Neuronal stem cell (in vitro differentiated cells): ENCODE measurements at regions not wholly inside any gene's neighbourhood (a gene's known extent, or its start where the extent isn't known, plus 50 kb on each side); places are given as distances from the start of the nearest gene placed in this dataset.
A peak's percentile ranks its signal among the peaks of the same experiment; 100 is the strongest.

Experiments
- DNase-seq: peaks from one replicate; pipeline ENCODE4 v3.0.0-alpha.2; 2013; ENCODE audit warnings: low spot score
- H2AFZ ChIP-seq: one replicate; pipeline ENCODE4 v1.6.1; 2013; ENCODE audit warnings: mild to moderate bottlenecking, low read length, inconsistent platforms
- H2AK5ac ChIP-seq: 2 replicates; pipeline ENCODE4 v1.6.1; 2013; ENCODE audit warnings: low read depth, mild to moderate bottlenecking, inconsistent platforms, low read length, moderate library complexity, mixed read lengths
- H2BK120ac ChIP-seq: 2 replicates; pipeline ENCODE4 v1.6.1; 2013; ENCODE audit warnings: low read depth, mild to moderate bottlenecking, inconsistent platforms, low read length, moderate library complexity, mixed read lengths
- H2BK12ac ChIP-seq: one replicate; pipeline ENCODE4 v1.6.1; 2013; ENCODE audit warnings: low read length, inconsistent platforms
- H2BK15ac ChIP-seq: 2 replicates; pipeline ENCODE4 v1.6.1; 2013; ENCODE audit warnings: mild to moderate bottlenecking, low read length, inconsistent platforms, mixed read lengths
- H2BK5ac ChIP-seq: one replicate; pipeline ENCODE4 v1.6.1; 2013; ENCODE audit warnings: inconsistent platforms, mild to moderate bottlenecking, low read length, moderate library complexity
- H3K14ac ChIP-seq: one replicate; pipeline ENCODE4 v1.6.1; 2013; ENCODE audit warnings: low read length, inconsistent platforms
- H3K18ac ChIP-seq: 2 replicates; pipeline ENCODE4 v1.6.1; 2013; ENCODE audit warnings: low read length, inconsistent platforms
- H3K23ac ChIP-seq: 2 replicates; pipeline ENCODE4 v1.6.1; 2013; ENCODE audit warnings: low read depth, mild to moderate bottlenecking, mixed read lengths, low read length, inconsistent platforms; ENCODE audit not compliant: poor library complexity
- H3K27ac ChIP-seq: replicated peaks from 3 replicates; pipeline ENCODE4 v1.5.1; 2013; ENCODE audit warnings: low read length, inconsistent platforms
- H3K27me3 ChIP-seq, 3 experiments: 2 replicates each; pipeline ENCODE4 v1.6.1; 2013; ENCODE audit warnings: low read length in 3 of 3, mild to moderate bottlenecking in 2 of 3, inconsistent platforms in 1 of 3, low read depth in 1 of 3, mixed read lengths in 1 of 3, moderate library complexity in 1 of 3; ENCODE audit not compliant: control insufficient read depth in 3 of 3, insufficient read depth in 3 of 3
- H3K36me3 ChIP-seq, 2 donors: replicated peaks in 1 of 2; 2 replicates each; pipeline ENCODE4 v1.6.1; 2013; ENCODE audit warnings: low read length in 2 of 2; ENCODE audit not compliant: control insufficient read depth in 2 of 2, insufficient read depth in 2 of 2
- H3K4ac ChIP-seq: 2 replicates; pipeline ENCODE4 v1.6.1; 2013; ENCODE audit warnings: inconsistent platforms, mild to moderate bottlenecking, low read length, moderate library complexity
- H3K4me1 ChIP-seq, 2 donors: 1 replicate in 1 of 2; 2 replicates in 1 of 2; pipeline ENCODE4 v1.6.1; 2013; ENCODE audit warnings: low read length in 2 of 2, low read depth in 1 of 2; ENCODE audit not compliant: control insufficient read depth in 2 of 2, insufficient read depth in 1 of 2
- H3K4me2 ChIP-seq: one replicate; pipeline ENCODE4 v1.6.1; 2013; ENCODE audit warnings: mild to moderate bottlenecking, low read length, inconsistent platforms; ENCODE audit not compliant: insufficient read depth, poor library complexity, severe bottlenecking
- H3K4me3 ChIP-seq, 2 donors: 2 replicates each; pipeline ENCODE4 v1.5.1; 2013; ENCODE audit warnings: low read length in 2 of 2, mild to moderate bottlenecking in 2 of 2, inconsistent platforms in 1 of 2, moderate library complexity in 1 of 2
- H3K79me1 ChIP-seq: one replicate; pipeline ENCODE4 v1.6.1; 2013; ENCODE audit warnings: low read depth, mild to moderate bottlenecking, inconsistent platforms, low read length, moderate library complexity
- H3K9ac ChIP-seq: one replicate; pipeline ENCODE4 v1.6.1; 2013; ENCODE audit warnings: mild to moderate bottlenecking, low read depth, low read length, inconsistent platforms; ENCODE audit not compliant: poor library complexity
- H3K9me3 ChIP-seq, 2 donors: replicated peaks in 1 of 2; 2 replicates each; pipeline versions ENCODE3 to v1.6.1; 2013; ENCODE audit warnings: low read length in 2 of 2, mild to moderate bottlenecking in 2 of 2, inconsistent platforms in 1 of 2, low read depth in 1 of 2, mixed read lengths in 1 of 2, moderate library complexity in 1 of 2; ENCODE audit not compliant: control insufficient read depth in 2 of 2, insufficient read depth in 1 of 2
- H4K8ac ChIP-seq: one replicate; pipeline ENCODE4 v1.6.1; 2013; ENCODE audit warnings: low read depth, mild to moderate bottlenecking, inconsistent platforms, low read length, moderate library complexity
- H4K91ac ChIP-seq: one replicate; pipeline ENCODE4 v1.6.1; 2013; ENCODE audit warnings: low read length, low read depth, mild to moderate bottlenecking, inconsistent platforms; ENCODE audit not compliant: poor library complexity
- whole genome bisulfite sequencing, 2 donors: extraction: QIAGEN DNeasy Blood & Tissue Kit; methylation state at CpG; one replicate each; pipeline ENCODE4 v1.1.7; 2013; ENCODE audit warnings: missing lambda C conversion rate in 2 of 2, mixed read lengths in 1 of 2; ENCODE audit not compliant: insufficient read length in 2 of 2, insufficient replicate concordance in 1 of 2; ENCODE audit errors: extremely low coverage in 2 of 2; 5-methylcytosine and 5-hydroxymethylcytosine counted together

DNA sequence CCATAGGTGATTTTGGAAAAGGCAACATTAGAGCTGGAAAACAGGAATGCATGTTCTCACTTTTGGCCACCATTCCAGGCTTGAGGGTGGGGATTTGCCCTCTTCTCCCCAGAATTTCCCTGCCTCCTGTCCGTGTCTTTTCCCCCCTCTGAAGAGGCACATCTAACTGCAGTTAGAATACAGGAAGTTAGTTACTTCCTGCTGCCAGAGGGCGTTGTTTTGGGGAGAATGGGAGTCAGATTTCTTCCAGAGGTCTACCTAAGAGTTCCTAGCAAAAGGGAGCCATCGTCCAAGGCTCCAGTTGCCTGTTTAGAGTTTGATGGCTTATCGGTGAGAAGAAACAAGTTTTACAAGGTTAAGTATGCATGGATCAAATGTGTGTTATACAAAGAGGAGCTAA lies 112.8 kb upstream of the IGF1 start:
- Histone ChIP-seq H2BK120ac (no peak overlapping the region), H3K79me1 (no peaks in the 10 kb centered on the region), H3K18ac (no peak overlapping the region), H2BK15ac (no peak overlapping the region), H3K4me2 (no peak overlapping the region), H3K9me3 (no peaks in the 10 kb centered on the region), H3K27ac (no peak overlapping the region), H3K36me3 (no peaks in the 10 kb centered on the region), H4K8ac (peak overlapping the region; percentile 29), H3K4ac (no peak overlapping the region), H3K4me3 (no peak overlapping the region), H2BK12ac (no peak overlapping the region), H3K14ac (no peak overlapping the region), H2AFZ (no peak overlapping the region), H3K27me3 (peaks cover 0 to 2% (median 0%) of the 10 kb centered on the region in 3 experiments), H2BK5ac (no peak overlapping the region), H3K9ac (no peak overlapping the region), H4K91ac (no peak overlapping the region), H3K23ac (no peak overlapping the region), H3K4me1 (no peaks in the 10 kb centered on the region), H2AK5ac (no peak overlapping the region)
- WGBS, 2 donors, result no CpG with 5 or more reads among the region's 4 CpGs
- DNase-seq, result no peak

DNA sequence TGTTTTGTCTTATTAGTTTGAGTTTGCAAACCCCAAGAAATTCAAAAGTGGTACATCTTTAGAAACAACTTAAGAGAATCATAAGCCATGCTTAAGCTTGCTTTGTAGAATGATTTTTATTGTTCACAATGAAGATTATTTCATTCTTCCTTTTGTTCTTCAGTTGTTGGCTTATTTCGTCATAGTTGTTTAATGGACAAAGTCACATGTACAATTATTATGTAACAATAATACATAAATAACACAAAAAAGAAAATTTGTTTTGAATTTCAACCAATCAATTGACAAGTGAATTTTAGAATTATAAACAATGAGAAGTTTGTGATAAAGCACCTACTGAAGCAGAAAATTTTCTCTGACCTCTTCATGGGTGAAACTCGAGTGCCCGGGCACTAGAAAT lies 111.8 kb upstream of the IGF1 start:
- Histone ChIP-seq H3K14ac (no peak overlapping the region), H2AK5ac (no peak overlapping the region), H3K23ac (no peak overlapping the region), H2BK5ac (no peak overlapping the region), H3K27me3 (peaks cover 0 to 2% (median 0%) of the 10 kb centered on the region in 3 experiments), H3K36me3 (no peaks in the 10 kb centered on the region), H4K8ac (no peak overlapping the region), H3K27ac (no peak overlapping the region), H4K91ac (no peak overlapping the region), H3K9ac (no peak overlapping the region), H3K4me2 (no peak overlapping the region), H3K18ac (no peak overlapping the region), H2BK15ac (no peak overlapping the region), H3K4me1 (no peaks in the 10 kb centered on the region), H2AFZ (no peak overlapping the region), H2BK120ac (no peak overlapping the region), H3K4ac (no peak overlapping the region), H3K9me3 (no peaks in the 10 kb centered on the region), H2BK12ac (no peak overlapping the region), H3K79me1 (no peaks in the 10 kb centered on the region), H3K4me3 (no peak overlapping the region)
- DNase-seq, result no peak
- WGBS, 2 donors, result no CpG with 5 or more reads among the region's 3 CpGs

DNA sequence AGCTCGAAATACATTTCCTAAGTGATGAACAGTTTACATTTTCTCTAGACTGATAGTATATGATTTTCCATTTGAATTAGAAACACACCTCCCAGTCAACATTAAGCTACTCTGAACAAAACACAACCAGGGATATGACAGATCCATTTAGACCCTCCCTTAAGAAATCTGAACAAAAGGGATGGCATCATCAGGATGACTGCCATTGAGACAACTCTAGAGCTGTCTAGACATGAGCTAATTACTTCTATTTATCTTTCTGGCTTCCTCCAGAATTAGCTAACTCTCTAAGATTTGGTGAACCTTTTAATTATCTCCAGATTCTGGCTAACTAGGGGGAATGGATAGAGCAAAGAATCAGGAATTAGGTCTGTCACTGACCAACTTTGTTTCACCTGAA lies 92.9 kb upstream of the IGF1 start:
- Histone ChIP-seq H3K36me3 (no peaks in the 10 kb centered on the region), H2BK5ac (no peak overlapping the region), H3K4me3 (no peak overlapping the region), H4K8ac (no peak overlapping the region), H3K23ac (no peak overlapping the region), H2BK15ac (no peak overlapping the region), H2BK120ac (no peak overlapping the region), H3K4ac (no peak overlapping the region), H2AFZ (no peak overlapping the region), H3K27me3 (no peaks in the 10 kb centered on the region), H3K18ac (no peak overlapping the region), H3K4me2 (no peak overlapping the region), H3K14ac (no peak overlapping the region), H2BK12ac (no peak overlapping the region), H3K9me3 (no peaks in the 10 kb centered on the region), H3K4me1 (no peaks in the 10 kb centered on the region), H4K91ac (no peak overlapping the region), H2AK5ac (no peak overlapping the region), H3K9ac (no peak overlapping the region), H3K27ac (no peak overlapping the region), H3K79me1 (no peaks in the 10 kb centered on the region)
- no CpG with 5 or more reads among the region's 1 CpG for WGBS, 2 donors
- DNase-seq, result no peak

DNA sequence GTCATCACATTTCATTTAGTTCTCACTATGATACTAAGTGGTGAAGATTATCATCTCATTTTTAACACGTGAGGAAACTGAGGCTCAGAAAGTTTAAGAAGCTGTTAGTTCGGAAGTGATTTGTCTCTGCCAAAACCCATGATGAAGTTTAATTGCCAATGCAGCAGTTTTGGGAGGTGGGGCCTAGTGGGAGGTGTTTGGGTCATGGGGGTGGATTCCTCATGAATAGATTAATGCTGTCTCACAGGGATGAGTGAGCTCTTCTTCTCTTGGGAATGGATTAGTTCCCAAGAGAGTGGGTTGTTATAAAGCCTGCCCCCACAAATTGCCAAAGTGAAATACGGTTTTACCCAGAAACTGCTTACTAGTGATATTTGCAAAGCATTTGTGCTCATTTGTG lies 91.5 kb upstream of the IGF1 start:
- no peak overlapping the region for H2BK12ac ChIP-seq
- no peaks in the 10 kb centered on the region for H3K4me1 ChIP-seq
- no peak overlapping the region for H3K14ac ChIP-seq
- no peaks in the 10 kb centered on the region for H3K36me3 ChIP-seq
- H3K4ac ChIP-seq, result no peak overlapping the region
- H2AK5ac ChIP-seq, result no peak overlapping the region
- no CpG with 5 or more reads among the region's 3 CpGs for WGBS, 2 donors
- no peaks in the 10 kb centered on the region for H3K79me1 ChIP-seq
- no peak overlapping the region for H2AFZ ChIP-seq
- H2BK120ac ChIP-seq, result no peak overlapping the region
- no peak overlapping the region for H3K18ac ChIP-seq
- DNase-seq, result no peak
- no peaks in the 10 kb centered on the region for H3K9me3 ChIP-seq
- no peak overlapping the region for H2BK5ac ChIP-seq
- H3K27ac ChIP-seq, result no peak overlapping the region
- no peak overlapping the region for H3K4me3 ChIP-seq
- H4K91ac ChIP-seq, result no peak overlapping the region
- H3K27me3 ChIP-seq, result no peaks in the 10 kb centered on the region
- no peak overlapping the region for H4K8ac ChIP-seq
- H2BK15ac ChIP-seq, result no peak overlapping the region
- H3K4me2 ChIP-seq, result no peak overlapping the region
- H3K23ac ChIP-seq, result no peak overlapping the region
- H3K9ac ChIP-seq, result no peak overlapping the region
